T-helper 9 cell (primary cell): ENCODE measurements at regions not wholly inside any gene's neighbourhood (a gene's known extent, or its start where the extent isn't known, plus 50 kb on each side); places are given as distances from the start of the nearest gene placed in this dataset.
"Not testable (repeated sequence)": the region's sequence is repeated elsewhere in the genome, so short reads cannot be mapped to it uniquely, and the experiment has no call there.

Source experiments
- DNase-seq: peaks from one replicate; pipeline ENCODE4 v3.0.0-alpha.2; 2020

DNA sequence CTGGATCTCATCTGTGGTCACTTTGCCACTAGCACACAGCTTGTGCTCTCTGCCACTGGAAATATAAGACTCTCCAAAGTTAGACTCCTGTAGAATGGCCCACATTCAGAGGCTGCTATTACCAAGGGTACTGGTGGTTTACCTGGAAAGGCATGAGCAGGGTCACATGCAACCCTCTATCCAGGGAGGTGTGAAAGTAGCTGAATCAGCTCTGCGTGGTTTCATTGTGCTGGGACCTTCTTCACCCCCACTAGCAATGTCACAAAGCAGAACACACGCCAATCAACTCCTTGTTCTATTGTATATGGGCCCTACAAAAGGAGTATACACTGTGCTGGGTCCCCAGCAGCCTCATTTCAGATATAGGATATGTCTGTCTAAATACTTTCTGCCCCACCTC lies 353.6 kb upstream of the AUTS2 start:
- no peak for DNase-seq

DNA sequence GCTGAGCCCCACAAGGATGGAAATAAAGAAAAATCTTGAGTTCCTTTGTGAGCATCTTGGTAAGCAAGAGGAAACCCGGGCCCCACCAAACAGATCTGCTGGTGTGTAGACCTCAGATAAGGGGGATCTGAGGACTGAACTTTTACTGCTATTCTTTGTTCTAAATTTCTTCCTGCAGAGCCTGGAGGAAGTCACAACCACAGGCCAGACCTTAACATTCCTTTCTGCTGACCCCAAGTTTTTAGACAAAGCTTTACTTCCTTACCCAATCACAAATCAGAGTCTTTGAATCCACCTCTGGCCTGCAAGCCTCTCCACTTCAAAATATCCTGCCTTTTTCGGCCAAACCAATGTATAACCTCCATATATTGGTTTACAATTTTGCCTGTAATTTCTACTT lies 352.6 kb upstream of the AUTS2 start:
- no peak for DNase-seq

DNA sequence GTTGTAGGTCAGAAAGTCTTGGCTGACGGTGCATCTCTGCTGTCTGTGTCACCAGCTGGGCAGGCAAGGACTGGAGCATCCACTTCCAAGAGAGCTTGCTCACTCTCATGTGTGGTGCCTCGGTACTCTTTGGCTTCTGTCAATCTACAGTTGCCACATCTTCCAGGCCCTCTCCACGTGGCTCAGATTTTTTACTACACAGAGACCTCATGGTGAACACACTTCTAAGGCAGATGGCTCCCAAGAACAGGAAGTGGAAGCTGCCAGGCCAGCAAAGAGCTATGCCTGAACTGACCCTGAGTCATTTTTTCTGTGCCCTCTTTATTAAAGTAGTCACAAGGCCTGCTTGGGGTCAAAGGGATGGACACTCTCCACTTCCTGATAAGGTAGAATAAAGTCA lies 351.5 kb upstream of the AUTS2 start:
- DNase-seq = no peak

DNA sequence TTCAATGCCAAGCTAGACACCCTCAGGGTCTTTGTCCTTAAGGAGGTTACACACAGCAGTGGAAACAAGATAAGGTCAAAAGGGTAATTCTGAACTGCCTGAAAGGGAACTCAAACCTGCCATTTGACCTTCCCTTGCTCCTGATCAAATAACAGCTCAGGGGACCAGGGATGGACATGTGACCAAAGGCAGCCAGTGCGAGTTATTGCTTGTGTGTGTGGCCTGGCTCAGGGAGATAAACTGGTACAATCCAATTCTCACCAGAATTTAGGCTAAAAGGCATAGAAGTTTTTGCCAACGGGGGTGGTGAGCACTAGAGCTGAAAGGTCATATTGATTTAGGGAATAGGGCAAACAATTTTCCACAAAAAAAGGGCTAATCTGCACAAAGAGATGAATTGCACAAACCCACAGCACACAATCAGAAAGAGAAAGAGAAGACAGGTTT lies 349.9 kb upstream of the AUTS2 start:
- DNase-seq = not testable (repeated sequence)

DNA sequence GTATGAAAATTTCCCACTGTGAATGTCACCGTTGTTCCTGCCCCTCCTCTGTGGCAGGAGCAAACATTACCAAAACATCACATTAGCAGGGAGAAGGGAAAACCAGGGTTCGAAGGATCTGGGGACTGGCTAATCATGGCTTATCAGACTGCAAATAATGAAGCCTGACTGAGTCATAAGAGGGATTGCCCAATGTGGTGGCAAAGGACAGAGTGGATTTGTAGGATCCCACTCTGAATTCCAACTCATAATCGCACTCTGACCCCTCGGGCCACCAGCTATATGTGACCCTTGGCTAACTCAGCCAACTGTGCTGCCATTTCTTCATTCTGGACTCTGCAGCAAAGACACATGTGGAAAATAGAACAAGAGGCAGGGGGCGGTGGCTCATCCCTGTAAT lies 347.3 kb upstream of the AUTS2 start:
- DNase-seq = no peak

DNA sequence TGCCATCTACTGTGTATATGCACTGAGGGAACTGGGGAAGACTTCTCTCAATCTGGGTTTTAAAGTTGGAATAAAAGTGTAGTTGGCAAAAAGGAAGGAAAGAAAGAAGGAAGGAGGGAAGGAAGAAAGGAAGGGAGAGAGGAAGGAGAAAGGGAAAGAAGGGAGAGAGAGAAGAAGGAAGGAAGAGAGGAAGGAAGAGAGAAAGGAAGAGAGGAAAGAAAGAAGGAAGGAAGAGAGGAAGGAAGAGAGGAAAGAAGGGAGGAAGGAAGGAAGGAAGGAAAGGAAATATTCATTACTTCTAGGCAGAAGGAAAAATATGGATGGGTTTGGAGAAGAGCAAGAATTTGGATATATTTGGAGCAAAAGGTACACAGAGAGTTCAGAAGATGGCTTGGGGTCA lies 343.6 kb upstream of the AUTS2 start:
- DNase-seq = no peak

DNA sequence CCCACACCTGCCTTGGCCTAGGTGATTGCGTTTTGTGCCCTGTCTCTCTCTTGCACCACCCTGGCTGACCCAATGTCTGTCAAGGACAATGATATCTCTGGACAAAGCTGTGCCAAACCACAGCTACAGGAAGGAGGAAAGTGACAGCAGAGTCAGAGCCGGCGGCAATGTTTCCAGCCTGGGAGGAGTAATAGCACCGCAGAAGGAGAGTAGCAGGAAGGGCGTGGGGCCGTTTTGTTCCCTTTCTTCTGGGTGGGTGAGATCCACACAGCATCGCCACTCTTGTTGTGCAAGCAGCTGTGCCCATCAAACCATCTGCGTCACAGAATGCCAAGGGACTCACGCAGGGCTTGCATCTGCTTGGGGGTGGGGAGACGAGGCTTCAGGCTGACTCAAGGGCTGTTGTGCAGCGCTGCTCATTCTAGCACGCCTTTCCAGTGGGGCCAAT lies 341.6 kb upstream of the AUTS2 start:
- no peak for DNase-seq

DNA sequence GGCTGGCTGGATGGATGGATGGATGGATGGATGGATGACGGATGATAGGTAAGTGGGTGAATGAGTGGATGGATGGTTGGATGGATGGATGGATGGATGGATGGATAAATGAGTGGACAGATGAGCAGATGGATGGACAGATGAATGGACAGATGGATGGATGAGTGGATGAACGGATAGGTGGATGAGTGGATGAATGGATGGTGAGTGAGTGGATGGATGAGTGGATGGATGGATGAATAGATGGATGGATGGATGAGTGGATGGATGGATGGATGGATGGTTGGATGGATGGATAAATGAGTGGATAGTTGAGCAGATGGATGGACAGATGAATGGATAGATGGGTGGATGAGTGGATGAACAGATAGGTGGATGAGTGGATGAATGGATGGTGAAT lies 340.7 kb upstream of the AUTS2 start:
- DNase-seq = no peak

DNA sequence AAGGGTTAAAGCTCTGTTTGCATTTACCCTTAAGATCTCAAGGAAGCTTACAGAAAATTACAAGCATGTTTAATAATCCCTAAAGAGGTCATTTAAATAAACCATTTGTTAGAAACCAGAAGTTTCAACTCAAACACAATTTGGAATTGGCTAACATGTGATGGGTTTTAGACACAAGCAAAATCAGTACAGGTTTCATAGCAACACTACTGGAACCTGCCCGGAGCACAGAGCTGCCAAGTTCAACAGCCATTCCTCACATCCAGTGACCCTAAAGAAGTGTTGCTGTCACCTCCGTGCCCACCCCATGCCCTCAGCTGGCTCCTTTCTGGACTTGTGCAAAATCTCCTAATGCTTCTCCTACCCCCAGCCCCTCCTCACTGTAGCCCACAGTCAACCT lies 338.8 kb upstream of the AUTS2 start:
- no peak for DNase-seq

DNA sequence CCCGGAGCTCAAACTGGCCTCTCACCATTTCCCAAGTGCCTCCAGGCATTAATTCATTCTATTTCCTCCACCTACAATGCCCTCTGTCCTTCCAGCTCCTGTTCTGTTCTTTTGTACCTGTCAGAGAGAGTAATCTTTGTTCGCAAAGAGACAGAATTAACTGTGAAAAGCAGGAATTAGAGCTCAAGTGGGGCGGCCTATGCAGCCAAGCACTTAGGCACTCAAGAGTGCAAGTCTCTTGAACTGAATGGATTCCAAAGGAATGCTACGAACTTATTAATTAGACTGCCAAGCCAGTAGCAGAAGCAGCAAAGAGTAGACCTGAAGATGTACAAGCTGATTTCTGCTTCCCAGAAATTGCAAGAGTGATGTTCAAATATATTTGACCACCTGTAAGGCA lies 338.3 kb upstream of the AUTS2 start:
- no peak for DNase-seq

DNA sequence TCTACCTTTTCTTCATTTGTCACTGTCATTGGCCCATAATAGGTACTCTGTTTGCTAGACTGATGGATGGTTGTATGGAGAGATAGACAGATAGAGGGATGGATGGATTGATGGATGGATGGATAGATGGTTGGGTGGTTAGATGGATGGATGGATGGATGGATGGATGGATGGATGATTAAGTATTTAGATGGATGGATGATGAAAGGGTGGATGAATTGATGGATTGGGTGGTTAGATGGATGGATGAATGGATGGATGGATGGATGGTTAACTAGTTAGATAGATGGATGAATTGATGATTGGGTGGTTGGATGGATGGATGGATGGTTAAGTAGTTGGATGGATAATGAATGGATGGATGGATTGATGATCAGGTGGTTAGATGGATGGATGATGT lies 334.7 kb upstream of the AUTS2 start:
- no peak for DNase-seq

DNA sequence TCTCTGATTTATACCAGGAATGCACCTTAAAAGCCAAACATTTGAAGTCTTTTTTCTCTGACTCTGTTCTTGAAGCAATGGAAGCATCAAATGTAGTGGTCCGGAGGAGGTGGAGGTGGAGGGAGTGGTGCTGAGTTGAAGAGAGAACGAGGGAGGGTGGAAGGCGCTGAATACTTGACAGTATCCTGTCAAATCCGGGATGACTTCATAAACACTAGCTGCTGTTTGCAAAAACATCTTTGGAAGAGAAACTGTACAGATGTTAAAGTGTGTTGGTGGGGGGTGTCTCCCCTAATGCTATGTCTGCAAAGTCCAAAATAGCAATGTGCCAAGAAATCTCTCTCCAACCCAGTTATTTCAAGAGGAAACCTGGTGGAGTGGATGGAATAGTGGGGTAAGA lies 328.5 kb upstream of the AUTS2 start:
- no peak for DNase-seq

DNA sequence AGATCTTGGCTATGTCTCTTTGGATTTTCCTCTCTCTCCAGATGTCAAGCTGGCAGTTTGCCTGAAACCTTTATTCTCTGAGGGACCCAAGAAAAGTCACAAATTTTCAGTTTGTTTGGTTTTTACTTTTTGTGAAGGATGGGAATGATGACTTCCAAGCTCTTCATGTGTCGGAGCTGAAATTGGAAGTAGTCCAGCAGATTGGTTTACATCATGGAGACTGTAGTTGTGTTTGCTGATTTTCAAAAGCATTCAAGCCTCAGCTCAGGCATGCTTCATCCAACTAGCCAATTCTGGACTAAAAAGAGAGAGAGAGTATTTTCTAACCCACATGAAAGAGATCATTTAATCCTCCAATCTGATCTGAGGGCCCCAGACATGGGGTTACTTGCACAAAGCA lies 326.2 kb upstream of the AUTS2 start:
- no peak for DNase-seq

DNA sequence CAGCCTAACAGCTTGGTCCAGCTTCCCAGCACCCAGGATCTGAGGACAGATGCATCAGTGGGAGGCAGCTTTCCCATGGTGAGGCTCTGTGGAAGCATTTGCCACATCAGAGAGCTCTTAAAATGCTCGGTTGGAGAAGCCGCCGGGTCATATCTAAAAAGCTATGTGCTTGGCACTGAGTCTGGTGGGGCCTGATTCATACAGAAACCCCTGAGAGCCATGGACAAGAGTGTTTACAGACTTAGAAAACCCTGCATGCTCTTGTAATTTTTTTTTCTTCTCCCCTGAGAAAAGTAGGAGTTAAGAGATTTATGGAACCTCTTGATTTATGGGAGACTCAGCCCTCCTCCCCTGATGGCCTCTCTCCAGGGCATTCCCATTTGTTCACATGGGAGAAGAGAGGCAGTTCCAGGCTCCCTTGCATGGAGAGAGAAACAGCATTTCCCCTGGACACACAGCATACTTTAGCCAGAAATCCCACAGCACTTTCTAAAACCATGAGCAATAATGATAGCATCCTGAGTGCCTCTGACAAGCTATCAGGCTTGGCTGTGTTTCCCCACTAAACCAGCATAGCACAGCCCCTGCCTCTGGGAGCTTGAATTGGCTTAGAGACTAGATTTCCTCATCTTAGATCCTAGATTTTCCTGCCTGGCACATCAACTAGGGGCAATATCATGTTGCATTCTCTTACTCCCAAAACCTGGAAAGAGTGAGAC lies 322.1 kb upstream of the AUTS2 start:
- DNase-seq = no peak

DNA sequence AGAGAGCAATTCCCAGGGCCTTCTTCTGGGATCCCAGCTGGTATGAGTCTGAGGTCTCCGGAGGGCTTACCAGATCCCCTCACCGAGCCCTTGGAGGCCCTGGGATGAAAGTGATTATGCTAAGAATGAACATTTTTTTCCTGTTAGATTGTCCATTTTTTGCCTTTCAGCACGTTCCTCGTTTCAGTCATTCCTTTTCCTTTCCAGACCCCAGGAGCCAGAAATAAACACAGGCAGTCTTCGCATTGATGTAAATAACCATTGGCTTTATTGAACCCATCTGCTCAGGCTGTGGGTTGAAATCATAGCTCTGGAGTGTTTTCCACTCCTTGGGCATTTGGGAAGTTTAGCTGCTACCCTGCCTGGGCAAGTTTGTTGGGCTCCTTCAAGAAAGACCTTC lies 320.9 kb upstream of the AUTS2 start:
- no peak for DNase-seq

DNA sequence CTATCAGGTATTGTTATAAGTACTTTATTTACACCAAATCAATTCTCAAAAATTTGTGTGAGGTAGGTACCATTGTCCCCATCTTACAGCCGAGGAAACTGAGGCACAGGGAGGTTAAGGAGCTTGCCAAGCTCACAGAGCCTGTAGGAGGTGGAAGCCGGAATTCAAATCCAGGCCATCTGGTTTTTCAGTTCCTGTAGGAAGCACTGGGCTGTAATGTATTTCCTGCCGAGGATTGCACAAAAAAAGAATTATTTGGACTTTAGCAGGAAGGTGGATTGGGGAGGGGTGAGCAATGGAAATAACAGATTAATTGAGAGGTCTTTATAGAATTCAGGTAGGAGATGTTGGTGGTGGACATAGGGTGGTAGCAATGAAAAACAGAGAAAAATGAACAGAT lies 315.3 kb upstream of the AUTS2 start:
- DNase-seq = no peak

DNA sequence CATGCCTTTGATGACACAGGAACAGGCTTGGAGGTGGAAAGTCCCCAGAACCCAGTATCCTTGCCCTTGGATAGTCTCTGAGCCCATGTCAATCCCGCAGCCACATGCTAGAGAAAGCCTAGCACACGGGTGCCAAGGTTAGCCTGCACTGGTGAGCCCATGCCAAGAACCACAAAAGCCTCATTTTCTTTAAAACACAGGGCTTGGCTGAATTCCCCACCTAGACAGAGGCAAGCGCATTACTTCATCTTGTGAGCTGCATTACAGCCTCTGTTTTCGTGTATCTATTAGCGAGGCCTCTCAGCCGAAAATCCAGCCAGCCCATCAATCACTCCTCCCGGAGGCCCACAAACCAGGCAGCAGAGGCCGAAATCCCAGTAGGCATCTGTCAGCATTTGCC lies 314.9 kb upstream of the AUTS2 start:
- DNase-seq = no peak

DNA sequence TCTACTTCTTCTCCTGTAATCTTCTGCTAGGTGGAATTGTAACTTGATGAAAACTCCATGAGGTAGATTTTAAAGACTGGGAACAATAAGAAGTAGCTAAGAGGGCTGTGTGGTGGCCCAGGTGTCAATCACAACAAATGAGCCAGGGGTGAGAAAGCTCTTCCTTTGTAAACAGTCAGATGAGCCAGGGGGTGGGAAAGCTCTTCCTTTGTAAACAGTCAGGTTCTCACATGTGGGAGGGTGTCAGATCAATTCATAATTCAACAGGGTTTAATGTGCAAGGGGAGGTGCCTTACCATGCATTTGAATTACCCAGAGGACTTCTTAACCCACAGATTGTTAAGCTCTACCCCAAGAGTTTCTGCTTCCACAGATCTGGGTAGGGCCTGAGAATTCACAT lies 312.4 kb upstream of the AUTS2 start:
- DNase-seq = no peak

DNA sequence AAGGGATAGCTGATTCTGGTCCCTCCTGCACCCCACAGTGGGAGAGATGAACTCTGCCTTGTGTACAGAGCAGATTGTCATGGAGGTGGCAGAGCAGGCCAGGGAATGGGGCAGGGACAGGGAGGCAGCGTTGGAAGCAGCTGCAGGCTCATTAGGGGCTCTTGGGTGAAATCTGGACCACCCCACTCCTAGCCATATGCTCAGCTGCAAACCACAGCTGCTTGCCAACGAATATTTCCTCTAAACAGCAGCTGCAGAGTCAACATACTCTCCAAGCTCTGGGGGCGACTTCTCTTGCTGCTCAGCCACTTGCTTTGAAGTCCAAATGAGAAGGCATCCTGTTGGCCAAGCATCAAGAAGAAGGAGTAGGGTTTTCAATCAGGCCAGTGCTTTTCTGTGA lies 302.3 kb upstream of the AUTS2 start:
- no peak for DNase-seq

DNA sequence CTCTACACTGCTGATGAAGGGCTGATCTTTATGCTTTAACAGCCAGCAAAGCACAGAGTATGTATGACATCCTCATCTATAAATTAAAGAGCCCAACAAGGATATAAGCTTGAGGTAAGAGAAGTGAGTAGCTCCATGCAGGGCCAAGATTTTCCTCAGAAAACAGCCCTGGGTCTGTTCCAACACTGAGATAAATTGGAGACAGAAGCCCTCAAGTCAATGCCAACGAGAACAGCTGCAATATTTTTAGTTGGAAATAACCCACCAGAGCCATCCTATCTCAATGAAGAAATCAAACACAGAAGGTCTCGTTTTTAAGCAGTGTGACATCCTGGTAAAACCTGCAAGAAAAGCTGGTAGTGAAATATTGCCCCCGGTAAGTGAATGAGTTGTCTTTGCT lies 297.0 kb upstream of the AUTS2 start:
- DNase-seq = no peak

DNA sequence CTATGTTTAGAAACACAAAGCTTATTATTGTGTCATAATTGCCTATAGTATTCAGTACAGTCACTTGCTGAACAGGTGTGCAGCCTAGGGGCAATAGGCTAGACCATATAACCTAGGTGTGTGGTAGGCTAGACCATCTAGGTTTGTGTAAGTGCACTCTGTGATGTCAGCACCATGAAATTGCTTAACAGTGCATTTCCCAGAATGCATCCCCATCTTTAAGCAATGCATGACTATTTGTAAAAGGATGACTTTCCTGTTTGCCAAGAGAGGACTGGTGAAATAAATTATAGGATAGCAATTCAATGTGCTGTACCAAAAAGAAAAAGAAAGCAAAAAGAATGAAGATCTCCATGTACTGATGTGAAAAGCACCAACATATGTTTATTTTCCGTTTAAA lies 288.7 kb upstream of the AUTS2 start:
- DNase-seq = no peak

DNA sequence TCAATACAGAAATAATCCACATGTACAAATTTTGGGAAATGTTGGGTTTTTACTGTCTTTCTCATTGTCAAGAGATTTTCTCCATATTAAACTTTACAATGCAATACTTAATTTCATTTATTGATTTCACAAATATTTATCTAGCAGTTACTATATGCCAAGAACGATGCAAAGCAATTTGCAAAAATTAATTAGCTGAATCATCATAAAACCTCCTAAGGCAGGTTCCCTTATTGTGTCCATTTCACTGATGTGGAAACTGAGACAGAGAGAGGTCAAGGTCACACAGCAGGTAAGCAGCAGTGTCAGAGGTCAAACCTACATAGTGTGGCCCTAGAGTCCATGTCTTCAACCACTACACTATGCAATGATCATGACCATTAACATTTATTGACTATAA lies 286.8 kb upstream of the AUTS2 start:
- DNase-seq = no peak

DNA sequence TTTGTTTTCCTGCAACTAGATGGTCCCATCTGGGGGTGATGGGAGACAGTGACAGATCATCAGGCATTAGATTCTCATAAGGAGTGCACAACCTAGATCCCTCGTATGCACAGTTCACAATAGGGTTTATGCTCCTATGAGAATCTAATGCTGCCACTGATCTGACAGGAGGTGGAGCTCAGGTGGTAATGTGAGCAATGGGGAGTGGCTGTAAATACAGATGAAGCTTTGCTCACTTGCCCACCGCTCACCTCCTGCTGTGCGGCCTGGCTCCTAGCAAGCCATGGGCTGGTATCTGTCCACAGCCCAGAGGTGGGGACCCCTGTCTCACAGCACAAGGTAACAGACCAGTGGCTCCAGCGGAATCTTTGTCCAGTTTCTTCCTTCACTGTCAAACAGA lies 284.4 kb upstream of the AUTS2 start:
- not testable (repeated sequence) for DNase-seq

DNA sequence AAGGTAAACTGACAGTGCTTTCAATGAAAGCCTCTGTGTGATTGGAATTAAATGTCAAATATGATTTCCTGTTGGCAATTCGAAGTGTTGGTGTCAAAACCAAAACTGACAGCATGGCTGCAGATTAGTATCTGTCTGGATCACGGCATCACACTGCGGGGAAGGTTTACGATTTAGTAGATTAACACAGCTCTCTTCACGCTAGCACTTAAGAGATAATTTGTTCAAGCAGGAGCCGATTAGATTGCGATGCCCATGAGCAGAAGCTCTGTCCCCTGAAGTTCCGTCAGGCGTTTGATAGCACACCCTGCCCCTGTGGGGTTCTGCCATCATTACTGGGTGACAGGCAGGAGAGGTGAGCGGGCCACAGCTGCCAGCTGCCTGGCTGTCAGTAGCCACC lies 279.5 kb upstream of the AUTS2 start:
- DNase-seq = no peak

DNA sequence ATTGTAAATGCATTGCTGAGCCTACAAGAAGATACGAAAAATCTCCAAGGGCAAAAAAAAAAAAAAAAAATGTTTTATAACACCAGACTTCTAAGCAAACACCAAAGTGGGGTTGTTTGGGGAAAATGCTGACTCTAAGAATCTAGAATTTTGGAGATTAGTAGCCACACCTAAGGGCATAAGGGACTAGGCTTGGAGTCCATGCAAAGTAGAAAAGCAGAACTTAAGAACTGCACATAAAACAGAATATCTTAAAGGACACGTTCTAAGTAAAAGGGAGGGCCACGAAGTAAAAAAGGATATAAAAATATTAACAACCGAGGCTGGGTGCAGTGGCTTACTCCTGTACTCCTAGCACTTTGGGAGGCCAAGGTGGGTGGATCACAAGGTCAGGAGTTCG lies 269.8 kb upstream of the AUTS2 start:
- no peak for DNase-seq

DNA sequence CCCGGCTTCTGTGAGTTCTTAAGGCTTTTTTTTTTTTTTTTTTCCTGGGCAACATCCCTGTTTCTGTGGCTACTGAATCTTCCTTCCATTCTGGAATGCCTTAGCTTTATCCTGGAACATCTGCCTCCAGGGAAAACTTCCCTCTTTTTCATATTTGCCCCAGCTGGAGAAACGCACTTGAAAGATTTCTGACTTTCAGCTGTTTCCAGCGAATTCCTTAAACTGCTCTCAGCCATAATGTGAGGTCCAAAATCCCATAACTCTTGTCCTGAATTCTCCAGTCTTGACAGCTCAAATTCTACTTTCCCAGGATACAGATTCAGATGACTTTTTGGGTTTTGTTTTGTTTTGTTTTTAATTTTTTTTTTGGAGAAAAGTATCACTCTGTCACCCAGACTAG lies 263.6 kb upstream of the AUTS2 start:
- no peak for DNase-seq
